Endothelial cell (in vitro differentiated cells): ENCODE measurements at regions not wholly inside any gene's neighbourhood (a gene's known extent, or its start where the extent isn't known, plus 50 kb on each side); places are given as distances from the start of the nearest gene placed in this dataset.

Source experiments
- DNase-seq: peaks from one replicate; pipeline ENCODE4 v3.0.0; 2021; ENCODE audit warnings: low spot score
- H3K27ac Mint-ChIP-seq: one replicate; pipeline ENCODE4 v1.8.0; 2021; ENCODE audit warnings: mixed read lengths, inconsistent platforms; ENCODE audit not compliant: unreplicated experiment
- H3K27me3 Mint-ChIP-seq: one replicate; pipeline ENCODE4 v1.8.0; 2021; ENCODE audit warnings: mild to moderate bottlenecking, moderate library complexity, mixed read lengths, inconsistent platforms; ENCODE audit not compliant: unreplicated experiment
- H3K36me3 Mint-ChIP-seq: one replicate; pipeline ENCODE4 v1.8.0; 2021; ENCODE audit warnings: mild to moderate bottlenecking, low read depth, mixed read lengths, inconsistent platforms; ENCODE audit not compliant: unreplicated experiment
- H3K4me1 Mint-ChIP-seq: one replicate; pipeline ENCODE4 v1.8.0; 2021; ENCODE audit warnings: mild to moderate bottlenecking, mixed read lengths, inconsistent platforms; ENCODE audit not compliant: unreplicated experiment
- H3K4me3 Mint-ChIP-seq: one replicate; pipeline ENCODE4 v1.8.0; 2021; ENCODE audit warnings: mild to moderate bottlenecking, mixed read lengths, inconsistent platforms; ENCODE audit not compliant: unreplicated experiment
- H3K9me3 Mint-ChIP-seq: one replicate; pipeline ENCODE4 v1.8.0; 2021; ENCODE audit warnings: mixed read lengths, inconsistent platforms; ENCODE audit not compliant: unreplicated experiment
- CTCF ChIP-seq: fragments of 200-600 bp; sonication (generic); IDR thresholded peaks from one replicate; pipeline ENCODE4 v1.5.0; 2021; ENCODE audit warnings: antibody characterized with exemption; ENCODE audit not compliant: unreplicated experiment

- no peak overlapping the region for H3K27ac Mint-ChIP-seq
- H3K4me1 Mint-ChIP-seq, result no peaks in the 10 kb centered on the region
- no peaks in the 10 kb centered on the region for H3K36me3 Mint-ChIP-seq
- H3K4me3 Mint-ChIP-seq, result no peak overlapping the region
- no peak for TF ChIP-seq CTCF
- DNase-seq, result no peak
- no peaks in the 10 kb centered on the region for H3K9me3 Mint-ChIP-seq
- peaks cover 2% of the 10 kb centered on the region for H3K27me3 Mint-ChIP-seq
These were observed 1905.8 kb upstream of the ACO1 start for GRCh38 chr9:30478684-30479083.

- TF ChIP-seq CTCF, result no peak
- Mint-ChIP-seq H3K27ac (no peak overlapping the region), H3K4me1 (no peaks in the 10 kb centered on the region), H3K36me3 (no peaks in the 10 kb centered on the region), H3K27me3 (peaks cover 2% of the 10 kb centered on the region), H3K4me3 (no peak overlapping the region), H3K9me3 (no peaks in the 10 kb centered on the region)
- DNase-seq, result no peak
These were observed 1901.9 kb upstream of the ACO1 start for GRCh38 chr9:30482499-30482898.

- Mint-ChIP-seq H3K27me3 (no peaks in the 10 kb centered on the region), H3K4me1 (no peaks in the 10 kb centered on the region), H3K4me3 (no peak overlapping the region), H3K9me3 (no peaks in the 10 kb centered on the region), H3K27ac (no peak overlapping the region), H3K36me3 (no peaks in the 10 kb centered on the region)
- TF ChIP-seq CTCF, result no peak
- no peak for DNase-seq
These were observed 1899.8 kb upstream of the ACO1 start for GRCh38 chr9:30484690-30485089.

GRCh38 chr9:30504502-30504905 is 1879.9 kb upstream of the ACO1 start:
- no peak for TF ChIP-seq CTCF
- Mint-ChIP-seq H3K9me3 (no peaks in the 10 kb centered on the region), H3K36me3 (no peaks in the 10 kb centered on the region), H3K4me3 (no peak overlapping the region), H3K27ac (no peak overlapping the region), H3K27me3 (peaks cover 1% of the 10 kb centered on the region), H3K4me1 (no peaks in the 10 kb centered on the region)
- DNase-seq, result no peak

GRCh38 chr9:30505311-30505710 is 1879.1 kb upstream of the ACO1 start:
- H3K27me3 Mint-ChIP-seq, result peaks cover 1% of the 10 kb centered on the region
- H3K4me3 Mint-ChIP-seq, result no peak overlapping the region
- no peak for TF ChIP-seq CTCF
- DNase-seq, result no peak
- no peaks in the 10 kb centered on the region for H3K9me3 Mint-ChIP-seq
- no peaks in the 10 kb centered on the region for H3K36me3 Mint-ChIP-seq
- no peaks in the 10 kb centered on the region for H3K4me1 Mint-ChIP-seq
- no peak overlapping the region for H3K27ac Mint-ChIP-seq
